GM18909 (cell line): ENCODE measurements at regions not wholly inside any gene's neighbourhood (a gene's known extent, or its start where the extent isn't known, plus 50 kb on each side); places are given as distances from the start of the nearest gene placed in this dataset.

ENCODE experiments used
- ATAC-seq: cut with Tn5 transposase; IDR thresholded peaks from one replicate; pipeline ENCODE4 v1.9.1; 2021; ENCODE audit warnings: mild to moderate bottlenecking; ENCODE audit not compliant: unreplicated experiment, poor library complexity

GRCh38 chr6:33952016-33952415, 148.2 kb upstream of the MLN start:
- no peak for ATAC-seq

- no peak for ATAC-seq
Measured at GRCh38 chr6:33950891-33951889, 147.4 kb upstream of the MLN start.

GRCh38 chr6:33950472-33950881, 146.7 kb upstream of the MLN start:
- ATAC-seq, result no peak

- ATAC-seq, result no peak
Measured at GRCh38 chr6:33949877-33950435, 146.2 kb upstream of the MLN start.

- no peak for ATAC-seq
Measured at GRCh38 chr6:33949111-33949510, 145.3 kb upstream of the MLN start.

GRCh38 chr6:33947916-33948594, 144.3 kb upstream of the MLN start:
- no peak for ATAC-seq

- no peak for ATAC-seq
Measured at GRCh38 chr6:33947047-33947446, 143.2 kb upstream of the MLN start.

- no peak for ATAC-seq
Measured at GRCh38 chr6:33945931-33946330, 142.1 kb upstream of the MLN start.

- no peak for ATAC-seq
Measured at GRCh38 chr6:33944686-33945411, 141.0 kb upstream of the MLN start.

GRCh38 chr6:33936886-33937285, 133.1 kb upstream of the MLN start:
- no peak for ATAC-seq

GRCh38 chr6:33935439-33936080, 131.8 kb upstream of the MLN start:
- ATAC-seq, result no peak

- no peak for ATAC-seq
Measured at GRCh38 chr6:33934731-33935270, 131.0 kb upstream of the MLN start.

- ATAC-seq, result no peak
Measured at GRCh38 chr6:33933101-33933500, 129.3 kb upstream of the MLN start.

GRCh38 chr6:33931799-33932198, 128.0 kb upstream of the MLN start:
- no peak for ATAC-seq

- no peak for ATAC-seq
Measured at GRCh38 chr6:33929575-33930288, 125.9 kb upstream of the MLN start.

GRCh38 chr6:33927616-33928015, 123.8 kb upstream of the MLN start:
- ATAC-seq, result no peak

GRCh38 chr6:33927112-33927511, 123.3 kb upstream of the MLN start:
- no peak for ATAC-seq

- no peak for ATAC-seq
Measured at GRCh38 chr6:33926451-33926850, 122.6 kb upstream of the MLN start.

GRCh38 chr6:33925936-33926335, 122.1 kb upstream of the MLN start:
- no peak for ATAC-seq
